ENCODE measurements at regions not wholly inside any gene's neighbourhood (a gene's known extent, or its start where the extent isn't known, plus 50 kb on each side); places are given as distances from the start of the nearest gene placed in this dataset.

GRCh38 chr19:31014668-31015067 lies 334.6 kb downstream of the TSHZ3 start:
- no peak for DNase-seq (ENCODE audit: low spot score)
- TF ChIP-seq CTCF (IDR thresholded peaks at IDR 0.05; ENCODE audit: extremely low read depth, missing control alignments): no peak

- no peak for TF ChIP-seq CTCF (IDR thresholded peaks at IDR 0.05; ENCODE audit: extremely low read depth, missing control alignments)
- no peak for DNase-seq (ENCODE audit: low spot score)
Observed at GRCh38 chr19:31013384-31014020, 335.7 kb downstream of the TSHZ3 start.

- no peak for TF ChIP-seq CTCF (IDR thresholded peaks at IDR 0.05; ENCODE audit: extremely low read depth, missing control alignments)
- DNase-seq (ENCODE audit: low spot score): no peak
Observed at GRCh38 chr19:31002518-31003244, 346.6 kb downstream of the TSHZ3 start.

- TF ChIP-seq CTCF (IDR thresholded peaks at IDR 0.05; ENCODE audit: extremely low read depth, missing control alignments): no peak
- no peak for DNase-seq (ENCODE audit: low spot score)
Observed at GRCh38 chr19:31001991-31002390, 347.2 kb downstream of the TSHZ3 start.

GRCh38 chr19:31000913-31001312 lies 348.3 kb downstream of the TSHZ3 start:
- DNase-seq (ENCODE audit: low spot score): no peak
- no peak for TF ChIP-seq CTCF (IDR thresholded peaks at IDR 0.05; ENCODE audit: extremely low read depth, missing control alignments)

- no peak for DNase-seq (ENCODE audit: low spot score)
Observed at GRCh38 chr19:30999726-31000125, 349.5 kb downstream of the TSHZ3 start.

More at GRCh38 chr19:30999726-31000125, 349.5 kb downstream of the TSHZ3 start:
- TF ChIP-seq CTCF (IDR thresholded peaks at IDR 0.05; ENCODE audit: extremely low read depth, missing control alignments): no peak
